ENCODE measurements at regions not wholly inside any gene's neighbourhood (a gene's known extent, or its start where the extent isn't known, plus 50 kb on each side); places are given as distances from the start of the nearest gene placed in this dataset.

DNA sequence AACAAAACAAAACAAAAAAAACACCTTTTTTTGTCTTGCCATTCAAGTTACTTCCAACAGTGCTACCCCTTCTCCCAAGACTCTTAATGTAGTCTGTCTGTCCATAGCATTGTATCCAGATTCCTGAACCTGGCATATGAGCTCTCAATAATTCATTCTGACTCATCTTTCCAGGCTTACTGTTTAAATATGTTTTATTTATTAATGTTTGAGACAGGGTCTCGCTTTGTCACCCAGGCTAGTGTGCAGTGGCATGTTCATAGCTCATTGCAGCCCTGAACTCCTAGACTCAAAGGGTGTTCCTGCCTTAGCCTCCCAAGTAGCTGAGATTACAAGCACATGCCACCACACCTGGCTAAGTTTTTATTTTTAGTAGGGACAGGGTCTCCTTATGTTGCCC is 208.0 kb upstream of the DMRT1 start:
- DNase-seq = no peak
- Histone ChIP-seq H3K4me3 (no peak overlapping the region), H3K4me1 (no peaks in the 10 kb centered on the region), H3K27ac (no peak overlapping the region), H3K36me3 (no peaks in the 10 kb centered on the region), H3K27me3 (no peaks in the 10 kb centered on the region), H3K9me3 (peaks cover 0 to 6% of the 10 kb centered on the region in 2 donors)
- intact Hi-C loops (cut with DNase I) = no loop called here
- ATAC-seq = no peak
- TF ChIP-seq, protein P1, sequence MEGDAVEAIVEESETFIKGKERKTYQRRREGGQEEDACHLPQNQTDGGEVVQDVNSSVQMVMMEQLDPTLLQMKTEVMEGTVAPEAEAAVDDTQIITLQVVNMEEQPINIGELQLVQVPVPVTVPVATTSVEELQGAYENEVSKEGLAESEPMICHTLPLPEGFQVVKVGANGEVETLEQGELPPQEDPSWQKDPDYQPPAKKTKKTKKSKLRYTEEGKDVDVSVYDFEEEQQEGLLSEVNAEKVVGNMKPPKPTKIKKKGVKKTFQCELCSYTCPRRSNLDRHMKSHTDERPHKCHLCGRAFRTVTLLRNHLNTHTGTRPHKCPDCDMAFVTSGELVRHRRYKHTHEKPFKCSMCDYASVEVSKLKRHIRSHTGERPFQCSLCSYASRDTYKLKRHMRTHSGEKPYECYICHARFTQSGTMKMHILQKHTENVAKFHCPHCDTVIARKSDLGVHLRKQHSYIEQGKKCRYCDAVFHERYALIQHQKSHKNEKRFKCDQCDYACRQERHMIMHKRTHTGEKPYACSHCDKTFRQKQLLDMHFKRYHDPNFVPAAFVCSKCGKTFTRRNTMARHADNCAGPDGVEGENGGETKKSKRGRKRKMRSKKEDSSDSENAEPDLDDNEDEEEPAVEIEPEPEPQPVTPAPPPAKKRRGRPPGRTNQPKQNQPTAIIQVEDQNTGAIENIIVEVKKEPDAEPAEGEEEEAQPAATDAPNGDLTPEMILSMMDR (IDR thresholded peaks at IDR 0.05) = no peak

DNA sequence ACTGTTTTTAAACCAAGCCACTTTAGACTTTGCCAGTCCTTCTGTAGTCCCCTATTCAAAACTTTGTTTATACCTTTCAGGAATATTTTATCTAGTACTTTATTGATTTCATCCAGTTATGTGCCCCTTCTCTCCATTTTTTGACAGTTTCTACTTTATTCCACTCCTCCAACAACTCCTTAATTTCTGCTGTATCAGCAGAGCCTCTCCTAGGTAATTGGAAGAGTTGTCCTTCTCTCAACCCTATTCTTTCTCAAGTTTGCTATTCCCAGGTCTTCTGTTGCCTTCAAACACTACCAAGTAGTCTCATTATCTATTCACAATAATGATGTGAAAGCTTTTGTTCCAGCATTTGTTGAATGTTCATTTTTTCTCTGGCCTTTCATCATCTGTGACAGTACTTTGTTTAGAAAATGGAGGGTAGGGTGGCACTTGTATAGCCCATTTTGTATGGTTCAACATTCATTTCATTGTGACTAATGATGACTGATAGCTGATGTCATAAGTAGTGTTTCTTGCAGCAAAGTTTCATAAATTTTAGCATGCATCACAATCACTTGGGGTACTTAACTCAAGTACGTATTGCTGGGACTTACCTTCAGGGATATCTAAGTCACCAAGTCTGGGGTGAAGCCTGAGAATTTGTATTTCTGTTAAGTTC is 204.4 kb upstream of the DMRT1 start:
- Histone ChIP-seq H3K27ac (no peak overlapping the region), H3K4me3 (no peak overlapping the region), H3K4me1 (peaks cover 0 to 3% of the 10 kb centered on the region in 2 donors), H3K9me3 (peaks cover 0 to 6% of the 10 kb centered on the region in 2 donors), H3K36me3 (no peaks in the 10 kb centered on the region), H3K27me3 (no peaks in the 10 kb centered on the region)
- no peak for DNase-seq
- ATAC-seq = no peak
- intact Hi-C loops (cut with DNase I) = no loop called here
- TF ChIP-seq, protein P1 (IDR thresholded peaks at IDR 0.05) = no peak

DNA sequence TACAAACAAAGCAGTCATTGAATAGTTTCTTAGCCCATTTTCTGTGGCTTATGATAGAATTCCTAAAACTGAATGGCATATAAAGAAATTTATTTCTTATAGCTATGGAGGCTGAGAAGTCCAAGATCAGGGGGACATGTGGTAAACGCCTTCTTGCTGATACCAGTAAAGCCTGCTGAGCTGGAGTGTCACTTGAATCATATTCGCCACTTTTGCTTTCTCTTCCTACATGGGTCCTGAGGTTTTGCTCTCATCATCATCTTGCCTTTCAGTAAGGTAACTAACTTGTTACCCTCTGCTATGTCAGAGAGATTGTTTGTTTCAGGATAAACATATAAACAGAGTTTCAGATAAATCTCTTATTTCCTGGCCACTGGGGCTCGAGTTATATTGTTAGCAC is 203.3 kb upstream of the DMRT1 start:
- peak; percentile 27 for ATAC-seq
- H3K9me3 ChIP-seq = peaks cover 0 to 6% of the 10 kb centered on the region in 2 donors
- no peaks in the 10 kb centered on the region for H3K36me3 ChIP-seq
- intact Hi-C loops (cut with DNase I) = no loop called here
- no peaks in the 10 kb centered on the region for H3K27me3 ChIP-seq
- H3K4me1 ChIP-seq = peaks cover 0 to 7% of the 10 kb centered on the region in 2 donors
- no peak overlapping the region for H3K4me3 ChIP-seq
- TF ChIP-seq, protein P1 (IDR thresholded peaks at IDR 0.05) = no peak
- DNase-seq = no peak
- H3K27ac ChIP-seq = no peak overlapping the region

DNA sequence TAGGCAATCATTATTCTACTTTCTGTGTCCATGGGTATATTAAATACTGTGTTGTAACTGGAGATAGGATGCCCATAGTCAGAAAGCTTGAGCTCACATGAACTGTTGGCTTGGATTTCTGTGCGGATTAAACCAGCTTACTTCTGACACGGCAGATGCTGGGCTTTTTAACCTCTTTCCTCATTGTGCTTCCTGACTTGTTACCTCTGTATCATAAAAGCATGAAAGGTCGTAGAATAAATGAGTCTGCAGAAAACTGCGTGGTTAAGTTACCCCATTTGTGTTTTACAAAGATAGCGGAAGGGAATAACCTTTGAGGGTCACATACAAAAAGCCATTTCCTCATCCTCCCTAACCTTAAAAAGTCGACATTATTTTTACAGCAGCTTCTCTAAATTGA is 199.5 kb upstream of the DMRT1 start:
- DNase-seq (no peak), ATAC-seq (peak; percentile 34)
- TF ChIP-seq, protein P1 (IDR thresholded peaks at IDR 0.05) = no peak
- H3K27me3 ChIP-seq = no peaks in the 10 kb centered on the region
- intact Hi-C loops (cut with DNase I) = no loop called here
- no peaks in the 10 kb centered on the region for H3K9me3 ChIP-seq
- H3K4me1 ChIP-seq = peaks cover 0 to 7% of the 10 kb centered on the region in 2 donors
- H3K36me3 ChIP-seq = no peaks in the 10 kb centered on the region
- no peak overlapping the region for H3K4me3 ChIP-seq
- H3K27ac ChIP-seq = no peak overlapping the region

DNA sequence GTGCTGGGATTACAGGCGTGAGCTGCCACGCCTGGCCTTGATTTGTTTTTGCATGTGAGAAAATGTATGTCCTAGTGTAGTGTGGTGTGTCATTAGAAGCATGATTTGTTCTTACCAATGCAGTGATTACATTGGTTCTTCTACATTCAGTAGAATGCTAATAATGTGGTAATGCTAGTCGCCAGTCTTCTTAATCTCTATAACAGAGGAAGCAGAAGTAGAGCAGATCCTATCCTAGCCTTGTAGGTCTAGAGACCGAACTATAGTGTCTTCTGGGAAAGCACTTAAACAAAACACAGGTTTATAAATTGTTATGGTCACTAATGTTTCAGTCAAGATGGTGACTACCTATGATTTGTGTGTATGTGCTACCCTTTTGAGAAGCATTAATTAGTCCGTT is 197.5 kb upstream of the DMRT1 start:
- no peak for ATAC-seq
- intact Hi-C loops (cut with DNase I) = no loop called here

More for the DNA sequence above, 197.5 kb upstream of the DMRT1 start:
- H3K4me3 ChIP-seq = no peak overlapping the region
- H3K9me3 ChIP-seq = no peaks in the 10 kb centered on the region
- H3K27ac ChIP-seq = no peak overlapping the region
- no peaks in the 10 kb centered on the region for H3K27me3 ChIP-seq
- TF ChIP-seq, protein P1 (IDR thresholded peaks at IDR 0.05) = no peak
- DNase-seq = no peak
- H3K36me3 ChIP-seq = no peaks in the 10 kb centered on the region
- peaks cover 0 to 7% of the 10 kb centered on the region in 2 donors for H3K4me1 ChIP-seq

All from left lung (tissue), 4 donors.